Activated B cell treated with CpG ODN at 0.5 μM for 24 hours (primary cell): ENCODE measurements at regions not wholly inside any gene's neighbourhood (a gene's known extent, or its start where the extent isn't known, plus 50 kb on each side); places are given as distances from the start of the nearest gene placed in this dataset.

ENCODE experiments used
- ATAC-seq: fragments of 200-7000 bp; cut with Tn5 transposase; one replicate; pipeline ENCODE4 v1.10.0; 2021; ENCODE audit warnings: low read depth, mild to moderate bottlenecking, moderate library complexity
- CTCF ChIA-PET: fragments of 350-600 bp; sonication (Branson Sonifier 250); formaldehyde crosslinking; loops from one replicate; lab custom pipeline; 2021; ENCODE audit warnings: antibody characterized with exemption; lab: Charles Lee
- POLR2A ChIA-PET: fragments of 350-600 bp; sonication (Branson Sonifier 250); formaldehyde crosslinking; loops from one replicate; lab custom pipeline; 2021; ENCODE audit warnings: antibody characterized with exemption; lab: Charles Lee
- DNase-seq: peaks from one replicate; pipeline ENCODE4 v3.0.0; 2022
- H3K27ac Mint-ChIP-seq: one replicate; pipeline ENCODE4 v1.8.0; 2020; ENCODE audit warnings: mixed read lengths
- H3K27me3 Mint-ChIP-seq: one replicate; pipeline ENCODE4 v1.8.0; 2021; ENCODE audit warnings: mixed read lengths
- H3K36me3 Mint-ChIP-seq: one replicate; pipeline ENCODE4 v1.8.0; 2021; ENCODE audit warnings: low read depth, mixed read lengths
- H3K4me1 Mint-ChIP-seq: one replicate; pipeline ENCODE4 v1.8.0; 2021; ENCODE audit warnings: mixed read lengths
- H3K4me3 Mint-ChIP-seq: one replicate; pipeline ENCODE4 v1.8.0; 2020; ENCODE audit warnings: mild to moderate bottlenecking, mixed read lengths
- H3K9me3 Mint-ChIP-seq: one replicate; pipeline ENCODE4 v1.8.0; 2020; ENCODE audit warnings: mixed read lengths
- CTCF ChIP-seq: fragments of 200-600 bp; IDR thresholded peaks from one replicate; pipeline ENCODE4 v1.8.0; 2022; ENCODE audit warnings: antibody characterized with exemption, mild to moderate bottlenecking
- intact Hi-C: fragments of 100-400 bp; cut with micrococcal nuclease; formaldehyde crosslinking; loops from one replicate; pipeline ENCODE4 v1.15.1; 2024

- no peaks in the 10 kb centered on the region for H3K36me3 Mint-ChIP-seq
- peaks cover 69% of the 10 kb centered on the region for H3K27me3 Mint-ChIP-seq
- intact Hi-C loops: no loop called here
- CTCF ChIA-PET: no interaction called here
- no peak for DNase-seq
- no peak for ATAC-seq
- H3K4me3 Mint-ChIP-seq: no peak overlapping the region
- H3K9me3 Mint-ChIP-seq: no peaks in the 10 kb centered on the region
- no peak for TF ChIP-seq CTCF
- H3K27ac Mint-ChIP-seq: no peak overlapping the region
- no peaks in the 10 kb centered on the region for H3K4me1 Mint-ChIP-seq
- POLR2A ChIA-PET: no interaction called here
Measured at GRCh38 chr15:96410175-96411055, 79.9 kb downstream of the NR2F2 start.

- DNase-seq (no peak), ATAC-seq (no peak)
- no peak for TF ChIP-seq CTCF
- H3K27ac Mint-ChIP-seq: no peak overlapping the region
- H3K4me1 Mint-ChIP-seq: no peaks in the 10 kb centered on the region
- no peak overlapping the region for H3K4me3 Mint-ChIP-seq
- CTCF ChIA-PET: no interaction called here
- H3K36me3 Mint-ChIP-seq: no peaks in the 10 kb centered on the region
- POLR2A ChIA-PET: no interaction called here
- intact Hi-C loops: no loop called here
- H3K9me3 Mint-ChIP-seq: no peaks in the 10 kb centered on the region
- peaks cover 72% of the 10 kb centered on the region for H3K27me3 Mint-ChIP-seq
Measured at GRCh38 chr15:96411056-96412031, 80.8 kb downstream of the NR2F2 start.

GRCh38 chr15:96412045-96412905, 81.8 kb downstream of the NR2F2 start:
- Mint-ChIP-seq H3K27me3 (peaks cover 64% of the 10 kb centered on the region), H3K27ac (no peak overlapping the region), H3K9me3 (no peaks in the 10 kb centered on the region), H3K36me3 (no peaks in the 10 kb centered on the region), H3K4me3 (no peak overlapping the region), H3K4me1 (no peaks in the 10 kb centered on the region)
- ChIA-PET CTCF (no interaction called here), POLR2A (no interaction called here)
- DNase-seq: no peak
- TF ChIP-seq CTCF: no peak
- ATAC-seq: no peak
- intact Hi-C loops: no loop called here

GRCh38 chr15:96412906-96413231, 82.4 kb downstream of the NR2F2 start:
- DNase-seq (no peak), ATAC-seq (no peak)
- Mint-ChIP-seq H3K27ac (no peak overlapping the region), H3K4me1 (no peaks in the 10 kb centered on the region), H3K36me3 (no peaks in the 10 kb centered on the region), H3K4me3 (no peak overlapping the region), H3K27me3 (peaks cover 65% of the 10 kb centered on the region), H3K9me3 (no peaks in the 10 kb centered on the region)
- TF ChIP-seq CTCF: no peak
- POLR2A ChIA-PET: no interaction called here
- CTCF ChIA-PET: no interaction called here
- intact Hi-C loops: no loop called here
